GM12878 (cell line): ENCODE measurements at regions not wholly inside any gene's neighbourhood (a gene's known extent, or its start where the extent isn't known, plus 50 kb on each side); places are given as distances from the start of the nearest gene placed in this dataset.

Experiments
- ATAC-seq: fragments of 200-7000 bp; cut with Tn5 transposase; 3 replicates; pipeline ENCODE4 v1.9.1; 2020; ENCODE audit warnings: mild to moderate bottlenecking, moderate library complexity
- BruUV-seq: library from RNA; stranded (reverse); fragments of 400-500 nt; replicated peaks from 2 replicates; lab custom pipeline; 2021; lab: Mats Ljungman, UMichigan
- CTCF ChIA-PET: fragments of 300-600 bp; sonication (Branson Sonifier 250); formaldehyde crosslinking; extraction: SDS; loops from one replicate; lab custom pipeline; 2021; ENCODE audit warnings: inconsistent platforms; lab: Yijun Ruan, JAX
- POLR2A ChIA-PET: fragments of 350-600 bp; formaldehyde crosslinking; extraction: SDS; loops from one replicate; lab custom pipeline; 2021; ENCODE audit warnings: inconsistent platforms; lab: Charles Lee
- RAD21 ChIA-PET: fragments of 300-600 bp; sonication (Branson Sonifier 250); formaldehyde crosslinking; loops from one replicate; lab custom pipeline; 2023; ENCODE audit warnings: antibody characterized with exemption; ENCODE audit not compliant: unreplicated experiment; lab: Charles Lee
- SMC1A ChIA-PET: fragments of 300-600 bp; sonication (Branson Sonifier 250); formaldehyde crosslinking; loops from one replicate; lab custom pipeline; 2023; ENCODE audit not compliant: unreplicated experiment, uncharacterized antibody; lab: Charles Lee
- DNase-seq: peaks from one replicate; pipeline ENCODE4 v3.0.0-alpha.2; 2011; ENCODE audit warnings: low read depth, low spot score
- FAIRE-seq: peaks from 3 replicates; lab custom pipeline; 2011; peaks lifted over from hg19 to GRCh38; lab: Jason Lieb, UNC
- H2AFZ ChIP-seq: 2 replicates; pipeline ENCODE4 v1.6.0; 2011; ENCODE audit warnings: low read depth, low read length, control low read depth; ENCODE audit not compliant: control insufficient read depth
- H3K27ac ChIP-seq: 2 replicates; pipeline ENCODE4 v1.5.1; 2011; ENCODE audit warnings: control low read depth; ENCODE audit not compliant: control insufficient read depth, insufficient read depth
- H3K27me3 ChIP-seq, 2 experiments: replicated peaks in 1 of 2; 2 replicates each; pipeline versions ENCODE4 v1.6.0 to v1.6.1; 2011; ENCODE audit warnings: low read length in 1 of 2; ENCODE audit not compliant: control insufficient read depth in 2 of 2, insufficient read depth in 2 of 2
- H3K36me3 ChIP-seq, 2 experiments: 2 replicates each; pipeline ENCODE4 v1.5.1; 2011; ENCODE audit warnings: low read length in 1 of 2; ENCODE audit not compliant: control insufficient read depth in 2 of 2, insufficient read depth in 2 of 2
- H3K4me1 ChIP-seq: 2 replicates; pipeline ENCODE4 v1.6.1; 2011; ENCODE audit warnings: mild to moderate bottlenecking, low read length, moderate library complexity, mixed read lengths; ENCODE audit not compliant: control insufficient read depth, insufficient read depth
- H3K4me2 ChIP-seq: 2 replicates; pipeline ENCODE4 v1.6.0; 2011; ENCODE audit warnings: control low read depth; ENCODE audit not compliant: control insufficient read depth, insufficient read depth
- H3K4me3 ChIP-seq: fragments of 200-600 bp; sonication (generic); 2 replicates; pipeline ENCODE4 v1.5.1; 2016
- H3K79me2 ChIP-seq: 2 replicates; pipeline ENCODE4 v1.6.0; 2011; ENCODE audit warnings: low read length; ENCODE audit not compliant: control insufficient read depth, insufficient read depth
- H3K9ac ChIP-seq: 2 replicates; pipeline ENCODE4 v1.8.0; 2011; ENCODE audit warnings: low read length, control low read depth, mixed read lengths; ENCODE audit not compliant: control insufficient read depth, insufficient read depth
- H3K9me3 ChIP-seq: replicated peaks from 3 replicates; pipeline ENCODE4 v1.5.1; 2011; ENCODE audit warnings: mild to moderate bottlenecking, low read length; ENCODE audit not compliant: control insufficient read depth, insufficient read depth
- H4K20me1 ChIP-seq: 2 replicates; pipeline ENCODE4 v1.6.0; 2011; ENCODE audit not compliant: control insufficient read depth, insufficient read depth
- ATF7 ChIP-seq: fragments of 450-650 bp; IDR thresholded peaks from 2 replicates; pipeline ENCODE4 v1.6.1; 2016; ENCODE audit warnings: low read depth, mild to moderate bottlenecking
- BCL11A ChIP-seq: IDR thresholded peaks from 2 replicates; pipeline ENCODE4 v1.6.1; 2011; ENCODE audit warnings: low read depth, low read length
- CBFB ChIP-seq: IDR thresholded peaks from 2 replicates; pipeline ENCODE4 v1.6.1; 2016; ENCODE audit warnings: antibody characterized with exemption, low read depth
- CUX1 ChIP-seq: IDR thresholded peaks from 2 replicates; pipeline ENCODE4 v1.6.1; 2012; ENCODE audit warnings: improper control_type of control experiment, low read depth, low read length; ENCODE audit not compliant: insufficient replicate concordance
- DPF2 ChIP-seq: fragments of 450-650 bp; IDR thresholded peaks from 2 replicates; pipeline ENCODE4 v1.6.1; 2017; ENCODE audit warnings: mild to moderate bottlenecking
- EED ChIP-seq: sonication (generic); IDR thresholded peaks from 2 replicates; pipeline ENCODE4 v1.6.1; 2016; ENCODE audit warnings: antibody characterized with exemption, low read depth
- EP300 ChIP-seq, 2 experiments: fragments of 150-350 bp in 1 of 2; IDR thresholded peaks; 2 replicates each; pipeline ENCODE4 v1.6.1; 2011 to 2012; ENCODE audit warnings: low read depth in 2 of 2, low read length in 2 of 2, borderline replicate concordance in 1 of 2, improper control_type of control experiment in 1 of 2, inconsistent platforms in 1 of 2; ENCODE audit not compliant: control insufficient read depth in 1 of 2
- FOXM1 ChIP-seq: IDR thresholded peaks from 2 replicates; pipeline ENCODE4 v1.6.1; 2012; ENCODE audit warnings: low read depth, mild to moderate bottlenecking, inconsistent platforms, low read length, moderate library complexity
- IKZF1 ChIP-seq: fragments of 450-650 bp; conservative IDR thresholded peaks from 2 replicates; pipeline ENCODE4 v1.6.1; 2017; ENCODE audit warnings: antibody characterized with exemption, mild to moderate bottlenecking
- IKZF2 ChIP-seq, 2 experiments: fragments of 450-650 bp; IDR thresholded peaks; 2 replicates each; pipeline ENCODE4 v1.6.1; 2017; ENCODE audit warnings: mild to moderate bottlenecking in 2 of 2, moderate library complexity in 2 of 2
- MEF2B ChIP-seq: fragments of 450-650 bp; IDR thresholded peaks from 2 replicates; pipeline ENCODE4 v1.6.1; 2018; ENCODE audit warnings: mild to moderate bottlenecking, moderate library complexity; ENCODE audit not compliant: partially characterized antibody, poor library complexity, severe bottlenecking
- MTA2 ChIP-seq: fragments of 450-650 bp; IDR thresholded peaks from 2 replicates; pipeline ENCODE4 v1.6.1; 2016; ENCODE audit warnings: low read depth, mild to moderate bottlenecking, moderate library complexity
- NR2F1 ChIP-seq: fragments of 450-650 bp; conservative IDR thresholded peaks from 2 replicates; pipeline ENCODE4 v1.6.1; 2017; ENCODE audit warnings: mild to moderate bottlenecking
- PAX5 ChIP-seq: IDR thresholded peaks from 2 replicates; pipeline ENCODE4 v1.6.1; 2011; ENCODE audit warnings: low read depth, low read length, borderline replicate concordance
- POLR2A ChIP-seq: IDR thresholded peaks from 2 replicates; pipeline ENCODE4 v1.6.1; 2011; ENCODE audit warnings: low read depth, mild to moderate bottlenecking, low read length
- RUNX3 ChIP-seq: IDR thresholded peaks from 2 replicates; pipeline ENCODE4 v1.6.1; 2012; ENCODE audit warnings: low read length, inconsistent platforms
- SIN3A ChIP-seq: IDR thresholded peaks from 2 replicates; pipeline ENCODE4 v1.6.1; 2012; ENCODE audit warnings: low read depth, low read length, improper control_type of control experiment
- SREBF1 ChIP-seq: IDR thresholded peaks from 2 replicates; pipeline ENCODE4 v1.6.1; 2012; ENCODE audit warnings: mild to moderate bottlenecking, low read length
- TBL1XR1 ChIP-seq: IDR thresholded peaks from 2 replicates; pipeline ENCODE4 v1.6.1; 2012; ENCODE audit warnings: low read depth, low read length, improper control_type of control experiment
- WGBS: methylation state at CpG from one replicate; pipeline ENCODE4 v1.1.6; 2016; ENCODE audit warnings: low lambda C conversion rate; ENCODE audit not compliant: insufficient replicate concordance, insufficient coverage; ENCODE audit errors: missing lambda C conversion rate; 5-methylcytosine and 5-hydroxymethylcytosine counted together
- in situ Hi-C: fragments of 300-500 bp; cut with MboI; formaldehyde crosslinking; loops from 9 replicates; pipeline ENCODE4 v1.14.3; 2018; ENCODE audit warnings: mixed read lengths
- intact Hi-C: fragments of 100-400 bp; cut with micrococcal nuclease; formaldehyde crosslinking; loops from one replicate; pipeline ENCODE4 v1.14.2; 2022; ENCODE audit not compliant: unreplicated experiment

- in situ Hi-C loops = no loop called here
- TF ChIP-seq MTA2 (peak; percentile 46; the same call in 1 of the 2 replicates), CBFB (peak; percentile 53; the same call in 1 of the 2 replicates), EP300 (IDR thresholded peaks at IDR 0.05; ENCODE audit: borderline replicate concordance in 1 of 2, control insufficient read depth in 1 of 2, low read depth in 2 of 2, low read length in 2 of 2) (no peak), IKZF2 (IDR thresholded peaks at IDR 0.05) (peak; percentile 25 to 55; a peak in 3 of 4 replicates), POLR2A (no peak), PAX5 (peak; percentile 89), NR2F1 (peak; percentile 88), CUX1 (no peak), RUNX3 (peak; percentile 91), TBL1XR1 (0 out of 2 replicates have a peak, but pooled peaks have one; percentile 44), ATF7 (no peak), IKZF1 (peak; percentile 33), MEF2B (peak; percentile 93), BCL11A (peak; percentile 78), SIN3A (no peak), DPF2 (peak; percentile 39; the same call in 1 of the 2 replicates), EED (0 out of 2 replicates have a peak, but pooled peaks have one; percentile 28), SREBF1 (0 out of 2 replicates have a peak, but pooled peaks have one; percentile 11), FOXM1 (0 out of 2 replicates have a peak, but pooled peaks have one; percentile 6)
These were observed 162.8 kb downstream of the PIK3R1 start for GRCh38 chr5:68378204-68378820.

More at GRCh38 chr5:68378204-68378820, 162.8 kb downstream of the PIK3R1 start:
- H4K20me1 ChIP-seq = no peaks in the 10 kb centered on the region
- H3K4me1 ChIP-seq = peaks cover 22% of the 10 kb centered on the region
- no peak overlapping the region for H3K4me3 ChIP-seq
- 0% methylated on average over 3 of the region's 3 CpGs for whole genome bisulfite sequencing
- FAIRE-seq (no peak), DNase-seq (peak; percentile 55), ATAC-seq (peak; percentile 90)
- peak overlapping the region; percentile 15; the same call in 1 of the 2 replicates for H3K27ac ChIP-seq
- no peak overlapping the region for H3K9ac ChIP-seq
- H3K79me2 ChIP-seq = no peaks in the 10 kb centered on the region
- intact Hi-C loops = loop anchor here (1.0 to 5.0 kb wide), 4 partner anchors 56 to 84 kb away; no protein-coding TSS in a partner anchor
- ChIA-PET POLR2A (interaction anchor here (0.7 kb wide), 1 partner anchor 56 kb away, joined by 4 read pairs; no protein-coding TSS in a partner anchor), SMC1A (interaction anchor here (0.7 to 4.6 kb wide), 23 partner anchors 9 to 109 kb away, joined by 3 to 36 read pairs (median 5); no protein-coding TSS in a partner anchor), CTCF (interaction anchor here (0.7 to 2.1 kb wide), 11 partner anchors 8 to 1132 kb away, joined by 3 to 13 read pairs (median 4); no protein-coding TSS in a partner anchor), RAD21 (interaction anchor here (0.7 to 2.1 kb wide), 19 partner anchors 8 to 333 kb away, joined by 3 to 22 read pairs (median 3); no protein-coding TSS in a partner anchor)
- no TSS peak for BruUV-seq
- no peak overlapping the region; the same call in 1 of the 2 replicates for H2AFZ ChIP-seq
- H3K36me3 ChIP-seq = no peaks in the 10 kb centered on the region
- H3K27me3 ChIP-seq = no peaks in the 10 kb centered on the region; a peak in 1 of 4 replicates
- no peaks in the 10 kb centered on the region for H3K9me3 ChIP-seq
- H3K4me2 ChIP-seq = peak overlapping the region; percentile 44
